CD14-positive monocyte (primary cell): ENCODE measurements at regions not wholly inside any gene's neighbourhood (a gene's known extent, or its start where the extent isn't known, plus 50 kb on each side); places are given as distances from the start of the nearest gene placed in this dataset.

Source experiments
- DNase-seq, 3 donors: peaks; one replicate each; pipeline ENCODE4 v3.0.0-alpha.2; 2011 to 2022
- H2AFZ ChIP-seq: 2 replicates; pipeline ENCODE4 v1.6.0; 2012; ENCODE audit warnings: mild to moderate bottlenecking, low read depth, low read length, inconsistent platforms; ENCODE audit not compliant: insufficient read depth, poor library complexity, severe bottlenecking
- H3K27ac ChIP-seq, 2 donors: 1 replicate in 1 of 2; 2 replicates in 1 of 2; pipeline ENCODE4 v1.5.1; 2012 to 2013; ENCODE audit warnings: low read length in 2 of 2, control low read depth in 1 of 2, inconsistent platforms in 1 of 2, low read depth in 1 of 2, mild to moderate bottlenecking in 1 of 2
- H3K27me3 ChIP-seq, 2 donors: one replicate each; pipeline versions ENCODE4 v1.6.0 to v1.6.1; 2011 to 2013; ENCODE audit warnings: low read length in 2 of 2; ENCODE audit not compliant: control insufficient read depth in 2 of 2, insufficient read depth in 2 of 2
- H3K36me3 ChIP-seq, 2 donors: replicated peaks in 1 of 2; 1 replicate in 1 of 2; 2 replicates in 1 of 2; pipeline versions ENCODE4 v1.5.1 to v1.6.1; 2012 to 2013; ENCODE audit warnings: low read length in 2 of 2, control low read depth in 1 of 2, inconsistent platforms in 1 of 2, mild to moderate bottlenecking in 1 of 2; ENCODE audit not compliant: insufficient read depth in 2 of 2, control insufficient read depth in 1 of 2
- H3K4me1 ChIP-seq, 2 donors: 1 replicate in 1 of 2; 2 replicates in 1 of 2; pipeline versions ENCODE4 v1.5.1 to v1.6.1; 2012 to 2013; ENCODE audit warnings: low read length in 2 of 2, control low read depth in 1 of 2, inconsistent platforms in 1 of 2, mild to moderate bottlenecking in 1 of 2, moderate library complexity in 1 of 2; ENCODE audit not compliant: insufficient read depth in 2 of 2, control insufficient read depth in 1 of 2
- H3K4me2 ChIP-seq: replicated peaks from 2 replicates; pipeline ENCODE3; 2012; ENCODE audit warnings: low read length, moderate library complexity, mild to moderate bottlenecking; ENCODE audit not compliant: poor library complexity, severe bottlenecking; ENCODE audit errors: extremely low read depth
- H3K4me3 ChIP-seq, 3 experiments: fragments of 200-600 bp in 1 of 3; sonication (generic) in 1 of 3; replicated peaks in 1 of 3; 1 replicate in 2 of 3; 2 replicates in 1 of 3; pipeline ENCODE4 v1.5.1; 2011 to 2013; ENCODE audit warnings: low read length in 3 of 3, mild to moderate bottlenecking in 3 of 3, control low read depth in 2 of 3, low read depth in 2 of 3, inconsistent platforms in 1 of 3, moderate library complexity in 1 of 3
- H3K79me2 ChIP-seq: 2 replicates; pipeline ENCODE4 v1.6.0; 2012; ENCODE audit warnings: mild to moderate bottlenecking, control low read depth, inconsistent platforms, low read length, moderate library complexity; ENCODE audit not compliant: insufficient read depth
- H3K9ac ChIP-seq: 2 replicates; pipeline ENCODE4 v1.6.0; 2017; ENCODE audit warnings: low read length, mild to moderate bottlenecking; ENCODE audit not compliant: insufficient read depth, poor library complexity, severe bottlenecking
- H3K9me3 ChIP-seq, 2 donors: replicated peaks in 1 of 2; 1 replicate in 1 of 2; 2 replicates in 1 of 2; pipeline versions ENCODE4 v1.5.1 to v1.6.1; 2012 to 2013; ENCODE audit warnings: low read length in 2 of 2, control low read depth in 1 of 2; ENCODE audit not compliant: control insufficient read depth in 1 of 2, insufficient read depth in 1 of 2
- H4K20me1 ChIP-seq: 2 replicates; pipeline ENCODE4 v1.6.0; 2012; ENCODE audit warnings: mild to moderate bottlenecking, low read length, control low read depth, moderate library complexity; ENCODE audit not compliant: insufficient read depth
- H3K27ac Mint-ChIP-seq, 7 donors: one replicate each; pipeline ENCODE4 v1.8.0; 2020; ENCODE audit warnings: mild to moderate bottlenecking in 7 of 7, mixed read lengths in 7 of 7, moderate library complexity in 6 of 7, inconsistent platforms in 2 of 7
- H3K27me3 Mint-ChIP-seq, 3 donors: one replicate each; pipeline ENCODE4 v1.8.0; 2021 to 2022; ENCODE audit warnings: low read depth in 3 of 3, mild to moderate bottlenecking in 3 of 3, mixed read lengths in 3 of 3, moderate library complexity in 3 of 3, inconsistent platforms in 1 of 3
- H3K36me3 Mint-ChIP-seq, 2 donors: one replicate each; pipeline ENCODE4 v1.8.0; 2020; ENCODE audit warnings: mixed read lengths in 2 of 2, inconsistent platforms in 1 of 2, mild to moderate bottlenecking in 1 of 2
- H3K4me1 Mint-ChIP-seq: one replicate; pipeline ENCODE4 v1.8.0; 2020; ENCODE audit warnings: mild to moderate bottlenecking, mixed read lengths
- H3K4me3 Mint-ChIP-seq, 2 donors: one replicate each; pipeline ENCODE4 v1.8.0; 2020; ENCODE audit warnings: mild to moderate bottlenecking in 2 of 2, mixed read lengths in 2 of 2, moderate library complexity in 1 of 2
- H3K9me3 Mint-ChIP-seq, 7 donors: one replicate each; pipeline ENCODE4 v1.8.0; 2020 to 2022; ENCODE audit warnings: mixed read lengths in 7 of 7, mild to moderate bottlenecking in 6 of 7, moderate library complexity in 6 of 7, inconsistent platforms in 2 of 7
- WGBS: methylation state at CpG from one replicate; pipeline ENCODE4 v1.1.5; 2013; ENCODE audit warnings: missing lambda C conversion rate; ENCODE audit not compliant: insufficient coverage; 5-methylcytosine and 5-hydroxymethylcytosine counted together
- intact Hi-C, 2 donors: fragments of 100-400 bp; cut with micrococcal nuclease; formaldehyde crosslinking; loops; one replicate each; pipeline versions ENCODE4 v1.15.0 to v1.15.1; 2023
- TF ChIP-seq, protein P1 (sequence below): fragments of 200-600 bp; IDR thresholded peaks from one replicate; pipeline ENCODE4 v1.8.0; 2022; ENCODE audit warnings: antibody characterized with exemption, mild to moderate bottlenecking

DNA sequence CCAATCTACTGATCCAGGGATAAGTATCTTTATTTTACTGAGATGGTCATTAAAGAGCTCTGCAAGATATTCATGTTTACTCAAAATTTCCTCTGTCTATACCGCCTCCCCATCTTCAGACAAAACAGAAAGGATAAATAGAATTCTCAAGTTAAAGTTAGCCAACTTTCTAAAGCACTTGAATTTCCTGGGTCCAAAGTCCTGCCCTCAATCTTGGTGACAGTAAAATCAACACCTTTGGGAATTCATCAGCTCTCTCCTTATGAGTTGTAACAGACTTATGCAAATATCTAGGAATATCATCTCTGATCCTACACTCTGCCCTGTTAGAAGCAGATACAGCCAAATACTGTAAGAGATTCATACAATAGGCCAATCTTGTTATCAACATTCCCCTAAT is 122.5 kb upstream of the HAAO start:
- H4K20me1 ChIP-seq = no peaks in the 10 kb centered on the region
- H3K79me2 ChIP-seq = no peaks in the 10 kb centered on the region
- Mint-ChIP-seq H3K27ac (no peak overlapping the region), H3K4me3 (no peak overlapping the region), H3K9me3 (peaks cover 0 to 2% (median 0%) of the 10 kb centered on the region in 7 donors), H3K36me3 (no peaks in the 10 kb centered on the region), H3K4me1 (peaks cover 18% of the 10 kb centered on the region), H3K27me3 (peaks cover 0 to 2% (median 2%) of the 10 kb centered on the region in 3 donors)
- no peaks in the 10 kb centered on the region for H3K9me3 ChIP-seq
- peaks cover 0 to 9% of the 10 kb centered on the region in 2 donors for H3K4me1 ChIP-seq
- no peak overlapping the region for H2AFZ ChIP-seq
- WGBS = no CpG with 5 or more reads among the region's 1 CpG
- H3K27me3 ChIP-seq = no peaks in the 10 kb centered on the region
- no peak overlapping the region for H3K9ac ChIP-seq
- intact Hi-C loops = no loop called here
- H3K4me3 ChIP-seq = no peak overlapping the region
- H3K4me2 ChIP-seq = no peak overlapping the region
- no peak for DNase-seq
- no peak overlapping the region for H3K27ac ChIP-seq
- no peaks in the 10 kb centered on the region for H3K36me3 ChIP-seq
- TF ChIP-seq, protein P1, sequence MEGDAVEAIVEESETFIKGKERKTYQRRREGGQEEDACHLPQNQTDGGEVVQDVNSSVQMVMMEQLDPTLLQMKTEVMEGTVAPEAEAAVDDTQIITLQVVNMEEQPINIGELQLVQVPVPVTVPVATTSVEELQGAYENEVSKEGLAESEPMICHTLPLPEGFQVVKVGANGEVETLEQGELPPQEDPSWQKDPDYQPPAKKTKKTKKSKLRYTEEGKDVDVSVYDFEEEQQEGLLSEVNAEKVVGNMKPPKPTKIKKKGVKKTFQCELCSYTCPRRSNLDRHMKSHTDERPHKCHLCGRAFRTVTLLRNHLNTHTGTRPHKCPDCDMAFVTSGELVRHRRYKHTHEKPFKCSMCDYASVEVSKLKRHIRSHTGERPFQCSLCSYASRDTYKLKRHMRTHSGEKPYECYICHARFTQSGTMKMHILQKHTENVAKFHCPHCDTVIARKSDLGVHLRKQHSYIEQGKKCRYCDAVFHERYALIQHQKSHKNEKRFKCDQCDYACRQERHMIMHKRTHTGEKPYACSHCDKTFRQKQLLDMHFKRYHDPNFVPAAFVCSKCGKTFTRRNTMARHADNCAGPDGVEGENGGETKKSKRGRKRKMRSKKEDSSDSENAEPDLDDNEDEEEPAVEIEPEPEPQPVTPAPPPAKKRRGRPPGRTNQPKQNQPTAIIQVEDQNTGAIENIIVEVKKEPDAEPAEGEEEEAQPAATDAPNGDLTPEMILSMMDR = no peak

DNA sequence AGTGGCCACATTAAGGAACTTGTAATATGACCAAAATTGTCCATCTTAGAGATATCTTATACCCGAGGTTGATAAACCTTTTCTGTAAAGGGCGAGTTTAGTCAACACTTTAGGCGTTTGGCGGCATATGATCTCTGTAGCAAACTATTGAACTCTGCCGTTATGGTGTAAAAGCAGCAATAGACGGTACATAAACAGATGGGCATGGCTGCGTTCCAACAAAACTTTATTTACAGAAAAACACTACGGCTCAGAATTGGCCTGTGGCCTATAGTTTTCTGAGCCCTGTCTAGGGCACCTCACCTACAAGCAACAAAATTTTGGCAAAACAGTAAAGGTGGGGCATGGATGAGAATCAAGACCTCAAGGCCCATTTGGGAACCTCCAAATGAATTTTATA is 121.9 kb upstream of the HAAO start:
- no peak for DNase-seq
- whole genome bisulfite sequencing = 96% methylated on average over 6 of the region's 8 CpGs
- H3K9me3 ChIP-seq = no peaks in the 10 kb centered on the region
- TF ChIP-seq, protein P1 = no peak
- Mint-ChIP-seq H3K4me3 (no peak overlapping the region), H3K9me3 (peaks cover 0 to 2% (median 0%) of the 10 kb centered on the region in 7 donors), H3K27me3 (peaks cover 0 to 2% (median 2%) of the 10 kb centered on the region in 3 donors), H3K27ac (no peak overlapping the region), H3K4me1 (peaks cover 17% of the 10 kb centered on the region), H3K36me3 (no peaks in the 10 kb centered on the region)
- H3K27me3 ChIP-seq = no peaks in the 10 kb centered on the region
- H3K9ac ChIP-seq = no peak overlapping the region
- no peak overlapping the region for H3K4me3 ChIP-seq
- H3K4me1 ChIP-seq = peaks cover 0 to 9% of the 10 kb centered on the region in 2 donors
- no peaks in the 10 kb centered on the region for H3K36me3 ChIP-seq
- intact Hi-C loops = no loop called here
- H3K4me2 ChIP-seq = no peak overlapping the region
- H4K20me1 ChIP-seq = no peaks in the 10 kb centered on the region
- H2AFZ ChIP-seq = no peak overlapping the region
- H3K27ac ChIP-seq = no peak overlapping the region
- H3K79me2 ChIP-seq = no peaks in the 10 kb centered on the region
